Hepatocyte (in vitro differentiated cells): ENCODE measurements at regions not wholly inside any gene's neighbourhood (a gene's known extent, or its start where the extent isn't known, plus 50 kb on each side); places are given as distances from the start of the nearest gene placed in this dataset.

Experiments
- DNase-seq: peaks from one replicate; pipeline ENCODE4 v3.0.0-alpha.2; 2016; ENCODE audit warnings: low spot score
- H2AFZ ChIP-seq: fragments of 200-600 bp; sonication (generic); 2 replicates; pipeline ENCODE4 v1.6.0; 2016; ENCODE audit warnings: antibody characterized with exemption, mild to moderate bottlenecking
- H3K27ac ChIP-seq: fragments of 200-600 bp; sonication (generic); 2 replicates; pipeline ENCODE4 v1.5.1; 2016; ENCODE audit warnings: mild to moderate bottlenecking
- H3K27me3 ChIP-seq: fragments of 200-600 bp; sonication (generic); 2 replicates; pipeline ENCODE4 v1.6.1; 2016
- H3K36me3 ChIP-seq: fragments of 200-600 bp; sonication (generic); replicated peaks from 2 replicates; pipeline ENCODE4 v1.5.1; 2016; ENCODE audit warnings: low read depth; ENCODE audit not compliant: insufficient read depth
- H3K4me1 ChIP-seq: fragments of 200-600 bp; sonication (generic); 2 replicates; pipeline ENCODE4 v1.5.1; 2016; ENCODE audit warnings: mild to moderate bottlenecking, moderate library complexity; ENCODE audit not compliant: insufficient read depth
- H3K4me2 ChIP-seq: fragments of 200-600 bp; sonication (generic); 2 replicates; pipeline ENCODE4 v1.6.0; 2016
- H3K4me3 ChIP-seq: fragments of 200-600 bp; sonication (generic); 2 replicates; pipeline ENCODE4 v1.5.1; 2016; ENCODE audit warnings: mild to moderate bottlenecking
- H3K79me2 ChIP-seq: fragments of 200-600 bp; sonication (generic); 2 replicates; pipeline ENCODE4 v1.6.0; 2017; ENCODE audit warnings: mild to moderate bottlenecking
- H3K9me2 ChIP-seq: fragments of 200-600 bp; sonication (generic); replicated peaks from 2 replicates; pipeline ENCODE4 v1.6.0; 2017; ENCODE audit warnings: mild to moderate bottlenecking; ENCODE audit not compliant: insufficient read depth
- H3K9me3 ChIP-seq: fragments of 200-600 bp; sonication (generic); 2 replicates; pipeline ENCODE4 v1.5.1; 2016; ENCODE audit warnings: low read depth, mild to moderate bottlenecking
- H4K20me1 ChIP-seq: fragments of 200-600 bp; sonication (generic); 2 replicates; pipeline ENCODE4 v1.6.0; 2016; ENCODE audit warnings: mild to moderate bottlenecking; ENCODE audit not compliant: insufficient read depth, poor library complexity, severe bottlenecking
- EZH2 ChIP-seq: fragments of 200-600 bp; sonication (generic); IDR thresholded peaks from 2 replicates; pipeline ENCODE4 v1.6.1; 2016; ENCODE audit warnings: antibody characterized with exemption, mild to moderate bottlenecking, borderline replicate concordance
- EZH2phosphoT487 ChIP-seq: fragments of 200-600 bp; sonication (generic); IDR thresholded peaks from one replicate; pipeline ENCODE4 v1.6.1; 2018; ENCODE audit warnings: antibody characterized with exemption, mild to moderate bottlenecking, low read depth, moderate library complexity; ENCODE audit not compliant: unreplicated experiment, severe bottlenecking
- WGBS: methylation state at CpG from one replicate; pipeline ENCODE4 v1.1.6; 2016; ENCODE audit warnings: low lambda C conversion rate; ENCODE audit errors: missing lambda C conversion rate; 5-methylcytosine and 5-hydroxymethylcytosine counted together
- TF ChIP-seq, protein P1 (sequence below): fragments of 200-600 bp; sonication (generic); IDR thresholded peaks from 2 replicates; pipeline ENCODE4 v1.5.1; 2016; ENCODE audit warnings: antibody characterized with exemption, mild to moderate bottlenecking; ENCODE audit not compliant: poor library complexity

DNA sequence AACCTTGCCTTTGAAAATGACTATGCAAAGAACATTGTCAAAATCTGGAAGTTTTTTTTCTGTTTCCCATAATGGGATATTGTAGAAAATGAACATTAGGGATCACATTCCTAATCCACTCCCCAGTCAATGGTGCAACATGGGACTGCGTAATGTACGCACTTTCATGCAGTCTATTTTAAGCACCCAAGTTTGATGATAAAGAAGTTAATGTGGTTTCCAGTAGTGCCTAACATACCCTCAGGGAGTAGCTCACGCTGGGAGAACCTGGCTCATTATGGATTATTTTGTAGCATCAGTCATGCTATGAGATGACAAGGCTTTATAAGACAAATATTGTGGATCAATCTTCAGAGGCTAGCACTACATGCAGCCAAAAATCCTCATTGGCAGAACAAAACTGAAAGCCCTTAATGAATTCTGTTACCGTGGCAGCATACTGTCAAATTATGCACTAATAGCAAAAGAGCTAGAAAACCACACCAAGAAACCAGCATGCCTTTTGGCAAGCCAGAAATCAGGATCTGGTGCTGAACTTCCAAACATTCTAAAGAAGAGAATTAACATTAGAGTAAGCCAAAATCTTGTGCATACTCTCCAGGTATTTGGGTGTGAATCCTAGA, 1392.8 kb upstream of the TENM3 start:
- no peak for TF ChIP-seq EZH2phosphoT487
- TF ChIP-seq, protein P1, sequence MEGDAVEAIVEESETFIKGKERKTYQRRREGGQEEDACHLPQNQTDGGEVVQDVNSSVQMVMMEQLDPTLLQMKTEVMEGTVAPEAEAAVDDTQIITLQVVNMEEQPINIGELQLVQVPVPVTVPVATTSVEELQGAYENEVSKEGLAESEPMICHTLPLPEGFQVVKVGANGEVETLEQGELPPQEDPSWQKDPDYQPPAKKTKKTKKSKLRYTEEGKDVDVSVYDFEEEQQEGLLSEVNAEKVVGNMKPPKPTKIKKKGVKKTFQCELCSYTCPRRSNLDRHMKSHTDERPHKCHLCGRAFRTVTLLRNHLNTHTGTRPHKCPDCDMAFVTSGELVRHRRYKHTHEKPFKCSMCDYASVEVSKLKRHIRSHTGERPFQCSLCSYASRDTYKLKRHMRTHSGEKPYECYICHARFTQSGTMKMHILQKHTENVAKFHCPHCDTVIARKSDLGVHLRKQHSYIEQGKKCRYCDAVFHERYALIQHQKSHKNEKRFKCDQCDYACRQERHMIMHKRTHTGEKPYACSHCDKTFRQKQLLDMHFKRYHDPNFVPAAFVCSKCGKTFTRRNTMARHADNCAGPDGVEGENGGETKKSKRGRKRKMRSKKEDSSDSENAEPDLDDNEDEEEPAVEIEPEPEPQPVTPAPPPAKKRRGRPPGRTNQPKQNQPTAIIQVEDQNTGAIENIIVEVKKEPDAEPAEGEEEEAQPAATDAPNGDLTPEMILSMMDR = no peak
- TF ChIP-seq EZH2 = no peak
- H4K20me1 ChIP-seq = no peaks in the 10 kb centered on the region
- H3K79me2 ChIP-seq = no peaks in the 10 kb centered on the region
- no peaks in the 10 kb centered on the region for H3K36me3 ChIP-seq
- no peak for DNase-seq
- H3K4me1 ChIP-seq = no peaks in the 10 kb centered on the region
- H2AFZ ChIP-seq = no peak overlapping the region
- no peak overlapping the region for H3K4me2 ChIP-seq
- H3K9me2 ChIP-seq = no peaks in the 10 kb centered on the region
- 90% methylated on average over 4 of the region's 4 CpGs for WGBS
- no peaks in the 10 kb centered on the region for H3K9me3 ChIP-seq
- no peak overlapping the region for H3K27ac ChIP-seq
- H3K27me3 ChIP-seq = no peaks in the 10 kb centered on the region
- H3K4me3 ChIP-seq = no peak overlapping the region

GRCh38 chr4:180852738-180853137, 1390.5 kb upstream of the TENM3 start:
- 72% methylated on average over 6 of the region's 6 CpGs for WGBS

DNA sequence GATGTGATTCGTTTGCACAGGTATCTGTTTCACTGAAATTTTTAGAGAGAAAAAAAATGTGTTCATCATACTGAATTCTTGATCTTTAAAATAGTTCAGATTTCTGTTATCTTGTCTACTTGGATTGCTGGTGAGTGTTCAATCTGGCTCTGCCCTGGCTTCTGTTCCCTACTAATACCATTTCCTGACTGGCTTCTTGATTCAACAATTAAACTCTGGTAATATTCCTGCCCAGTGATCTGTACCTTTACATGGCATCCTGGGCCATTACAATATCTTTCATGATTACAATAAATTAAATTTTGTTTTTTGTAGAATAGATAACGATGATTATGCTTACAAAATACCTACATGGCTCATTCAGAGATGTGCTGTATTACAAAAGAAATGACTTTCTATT, 1388.0 kb upstream of the TENM3 start:
- no peaks in the 10 kb centered on the region for H3K4me1 ChIP-seq
- TF ChIP-seq EZH2 (no peak), EZH2phosphoT487 (no peak)
- TF ChIP-seq, protein P1 = no peak
- no peaks in the 10 kb centered on the region for H3K27me3 ChIP-seq
- H3K27ac ChIP-seq = no peak overlapping the region
- H3K4me2 ChIP-seq = no peak overlapping the region
- H4K20me1 ChIP-seq = no peaks in the 10 kb centered on the region
- 83% methylated on average over 2 of the region's 2 CpGs for WGBS
- DNase-seq = no peak
- no peaks in the 10 kb centered on the region for H3K9me3 ChIP-seq
- H2AFZ ChIP-seq = no peak overlapping the region
- H3K36me3 ChIP-seq = no peaks in the 10 kb centered on the region
- no peaks in the 10 kb centered on the region for H3K79me2 ChIP-seq
- no peaks in the 10 kb centered on the region for H3K9me2 ChIP-seq
- no peak overlapping the region for H3K4me3 ChIP-seq

More at GRCh38 chr4:180852738-180853137, 1390.5 kb upstream of the TENM3 start:
- Histone ChIP-seq H3K27ac (no peak overlapping the region), H3K9me3 (no peaks in the 10 kb centered on the region), H3K9me2 (no peaks in the 10 kb centered on the region), H4K20me1 (no peaks in the 10 kb centered on the region), H2AFZ (no peak overlapping the region), H3K4me3 (no peak overlapping the region), H3K4me2 (no peak overlapping the region), H3K79me2 (no peaks in the 10 kb centered on the region), H3K27me3 (no peaks in the 10 kb centered on the region), H3K4me1 (no peaks in the 10 kb centered on the region), H3K36me3 (no peaks in the 10 kb centered on the region)
- no peak for DNase-seq
- TF ChIP-seq, protein P1 = no peak
- TF ChIP-seq EZH2 (no peak), EZH2phosphoT487 (no peak)
